ENCODE measurements at regions not wholly inside any gene's neighbourhood (a gene's known extent, or its start where the extent isn't known, plus 50 kb on each side); places are given as distances from the start of the nearest gene placed in this dataset.

DNA sequence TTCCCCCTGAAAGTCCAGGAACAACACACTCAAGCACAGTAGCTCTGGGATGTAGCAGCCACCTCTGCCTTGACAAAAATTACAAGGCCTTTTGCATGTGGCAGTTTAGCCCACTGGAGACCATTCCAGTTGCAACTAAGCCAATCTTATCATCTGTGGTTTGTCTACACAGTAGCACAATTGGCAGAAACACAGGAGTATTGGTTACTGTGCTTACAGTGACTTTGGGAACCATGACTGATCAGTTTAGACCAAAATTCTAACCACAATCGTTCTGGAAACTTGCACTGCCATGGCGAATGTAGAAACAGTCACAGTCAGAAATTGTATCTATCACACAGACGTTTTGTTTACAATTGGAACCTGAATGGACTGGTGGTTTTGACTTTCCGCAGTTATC lies 403.7 kb upstream of the MEIS1 start:
- TF ChIP-seq EP300 (IDR thresholded peaks at IDR 0.05; ENCODE audit: borderline replicate concordance) (no peak), RAD21 (IDR thresholded peaks at IDR 0.05; ENCODE audit: low read depth) (no peak)
- TF ChIP-seq, protein P1, sequence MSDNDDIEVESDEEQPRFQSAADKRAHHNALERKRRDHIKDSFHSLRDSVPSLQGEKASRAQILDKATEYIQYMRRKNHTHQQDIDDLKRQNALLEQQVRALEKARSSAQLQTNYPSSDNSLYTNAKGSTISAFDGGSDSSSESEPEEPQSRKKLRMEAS (IDR thresholded peaks at IDR 0.05): no peak
- TF ChIP-seq, protein P2, sequence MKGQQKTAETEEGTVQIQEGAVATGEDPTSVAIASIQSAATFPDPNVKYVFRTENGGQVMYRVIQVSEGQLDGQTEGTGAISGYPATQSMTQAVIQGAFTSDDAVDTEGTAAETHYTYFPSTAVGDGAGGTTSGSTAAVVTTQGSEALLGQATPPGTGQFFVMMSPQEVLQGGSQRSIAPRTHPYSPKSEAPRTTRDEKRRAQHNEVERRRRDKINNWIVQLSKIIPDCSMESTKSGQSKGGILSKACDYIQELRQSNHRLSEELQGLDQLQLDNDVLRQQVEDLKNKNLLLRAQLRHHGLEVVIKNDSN (IDR thresholded peaks at IDR 0.05): no peak
